Activated CD8-positive, alpha-beta memory T cell treated with anti-CD3 and anti-CD28 coated beads, Interleukin-2, amount 50 U/mL, for 24 hours (primary cell): ENCODE measurements at regions not wholly inside any gene's neighbourhood (a gene's known extent, or its start where the extent isn't known, plus 50 kb on each side); places are given as distances from the start of the nearest gene placed in this dataset.

Experiments
- DNase-seq: peaks from one replicate; pipeline ENCODE4 v3.0.0-alpha.2; 2020; ENCODE audit errors: extremely low read depth

- no peak for DNase-seq
Measured at GRCh38 chr6:14834851-14835530, 410.9 kb upstream of the JARID2 start.

- no peak for DNase-seq
Measured at GRCh38 chr6:14837435-14837834, 408.4 kb upstream of the JARID2 start.

DNA sequence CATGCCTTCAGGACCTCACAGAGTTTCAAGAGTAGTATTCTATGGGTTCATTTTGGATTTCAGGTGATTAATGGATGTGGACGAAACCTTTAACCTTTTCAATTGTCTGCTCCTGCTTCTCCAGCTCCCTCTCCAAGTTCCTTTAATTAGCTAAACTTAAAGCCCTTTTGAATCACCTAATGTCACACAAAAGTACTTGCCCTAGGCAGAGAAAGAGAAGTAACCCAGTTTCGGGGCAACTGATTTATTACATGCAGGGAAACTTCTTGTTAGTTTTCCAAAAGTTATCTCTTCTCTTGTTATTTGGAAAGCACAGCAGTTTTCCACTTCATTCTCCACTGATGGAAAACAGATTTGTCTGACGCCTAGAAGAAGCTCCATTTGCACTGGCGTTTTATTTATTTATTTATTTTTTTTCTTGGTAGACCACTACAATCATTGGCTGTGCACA is 407.7 kb upstream of the JARID2 start:
- DNase-seq: no peak

DNA sequence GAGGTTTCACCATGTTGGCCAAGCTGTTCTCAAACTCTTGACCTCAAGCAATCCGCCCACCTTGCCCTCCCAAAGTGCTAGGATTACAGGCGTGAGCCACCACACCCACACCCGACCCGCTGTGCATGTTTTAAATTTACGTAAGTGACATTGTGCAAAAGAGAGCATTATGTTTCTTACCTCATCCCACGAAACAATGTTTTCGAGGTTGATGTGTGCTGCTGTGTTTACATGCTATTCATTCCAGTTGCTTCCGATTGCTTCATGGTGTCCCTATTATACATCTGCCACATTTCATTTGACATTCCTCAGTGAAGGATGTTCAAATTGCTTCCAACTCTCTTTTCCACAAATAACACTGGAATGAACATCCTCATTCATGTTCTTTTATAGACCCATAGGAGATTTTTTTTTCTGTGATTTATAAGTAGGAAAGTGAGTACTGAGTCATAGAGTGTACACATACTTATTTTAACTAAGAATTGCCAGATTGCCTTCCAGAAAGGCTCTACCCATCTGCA is 403.9 kb upstream of the JARID2 start:
- no peak for DNase-seq

GRCh38 chr6:14844411-14844810 is 401.5 kb upstream of the JARID2 start:
- no peak for DNase-seq

- no peak for DNase-seq
Measured at GRCh38 chr6:14848019-14848418, 397.9 kb upstream of the JARID2 start.

DNA sequence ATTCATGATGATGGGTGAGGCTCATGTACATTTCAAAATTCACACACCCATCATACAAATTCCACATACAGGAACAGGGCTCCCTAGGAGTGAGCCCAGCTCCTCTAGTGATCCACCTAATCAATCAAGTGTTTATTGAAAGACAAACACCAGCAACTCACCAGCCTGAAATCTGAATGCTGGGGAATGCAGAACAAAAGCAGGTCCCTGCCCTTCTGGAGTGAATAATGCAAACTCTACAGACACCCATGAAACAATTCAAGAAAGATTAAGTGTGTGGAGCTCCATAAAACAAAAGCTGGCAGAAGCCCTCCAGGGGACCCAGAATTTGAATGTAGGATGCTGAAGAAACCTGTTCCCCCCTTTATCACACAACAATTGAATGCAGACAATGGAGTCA is 396.7 kb upstream of the JARID2 start:
- no peak for DNase-seq

DNA sequence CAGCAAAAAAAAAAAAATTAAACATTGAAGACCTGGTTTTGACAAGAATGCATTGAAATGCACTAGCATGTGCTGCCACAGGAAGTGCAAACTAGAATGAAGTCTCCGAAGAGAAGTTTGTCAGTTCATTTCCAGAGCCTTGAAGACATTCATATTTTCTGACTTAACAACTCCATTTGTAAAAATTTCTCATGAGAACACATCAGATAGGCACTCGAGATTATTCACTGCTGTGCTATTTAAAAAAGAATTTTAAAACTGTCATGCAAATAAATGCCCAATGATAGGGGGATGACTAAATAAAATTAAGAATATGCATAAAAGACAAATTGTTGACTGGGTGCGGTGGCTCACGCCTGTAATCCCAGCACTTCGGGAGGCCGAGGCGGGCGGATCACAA is 394.6 kb upstream of the JARID2 start:
- DNase-seq: no peak

GRCh38 chr6:14852375-14852774 is 393.5 kb upstream of the JARID2 start:
- no peak for DNase-seq

GRCh38 chr6:14856177-14856576 is 389.7 kb upstream of the JARID2 start:
- no peak for DNase-seq

GRCh38 chr6:14857001-14857400 is 388.9 kb upstream of the JARID2 start:
- DNase-seq: no peak

- DNase-seq: peak; percentile 62
Measured at GRCh38 chr6:14857501-14857900, 388.4 kb upstream of the JARID2 start.

DNA sequence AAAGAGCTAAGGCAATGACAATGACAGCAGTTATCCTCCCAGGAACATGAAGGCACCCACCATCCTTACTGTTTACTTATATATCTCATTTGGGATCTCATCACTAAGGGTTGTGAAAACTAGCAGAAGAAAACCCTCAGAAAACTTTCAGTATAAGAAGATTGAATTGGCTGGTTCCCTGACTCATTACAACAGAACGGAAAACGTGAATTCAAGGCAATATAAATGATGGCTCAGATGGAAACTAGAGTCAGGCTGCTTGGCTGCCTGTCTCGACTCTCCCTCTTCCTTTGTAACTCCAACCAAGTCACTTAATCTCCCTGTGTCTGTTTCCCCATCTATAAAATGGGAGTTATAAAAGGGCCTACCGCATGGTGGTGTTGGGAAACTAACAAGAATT is 387.1 kb upstream of the JARID2 start:
- no peak for DNase-seq

GRCh38 chr6:14860774-14861173 is 385.1 kb upstream of the JARID2 start:
- DNase-seq: no peak

DNA sequence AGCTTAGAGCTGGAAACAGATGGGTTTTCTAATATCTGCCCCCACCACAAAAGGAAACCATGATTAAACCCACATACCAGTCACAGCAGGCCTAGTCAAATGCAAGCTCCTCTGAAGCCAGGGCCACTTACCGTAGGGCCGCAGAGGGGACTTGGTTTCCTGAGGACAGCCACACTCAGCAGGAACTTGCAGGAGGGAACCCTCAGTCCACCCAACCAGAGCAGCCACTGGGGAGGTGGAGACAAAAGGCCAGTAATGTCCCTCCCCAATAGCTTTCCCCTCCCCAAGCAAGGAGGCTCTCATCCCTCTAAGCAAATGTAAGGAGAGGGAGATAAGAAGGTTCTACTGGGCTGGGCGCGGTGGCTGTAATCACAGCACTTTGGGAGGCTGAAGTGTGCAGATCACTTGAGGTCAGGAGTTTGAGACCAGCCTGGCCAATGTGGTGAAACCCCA is 384.4 kb upstream of the JARID2 start:
- no peak for DNase-seq

DNA sequence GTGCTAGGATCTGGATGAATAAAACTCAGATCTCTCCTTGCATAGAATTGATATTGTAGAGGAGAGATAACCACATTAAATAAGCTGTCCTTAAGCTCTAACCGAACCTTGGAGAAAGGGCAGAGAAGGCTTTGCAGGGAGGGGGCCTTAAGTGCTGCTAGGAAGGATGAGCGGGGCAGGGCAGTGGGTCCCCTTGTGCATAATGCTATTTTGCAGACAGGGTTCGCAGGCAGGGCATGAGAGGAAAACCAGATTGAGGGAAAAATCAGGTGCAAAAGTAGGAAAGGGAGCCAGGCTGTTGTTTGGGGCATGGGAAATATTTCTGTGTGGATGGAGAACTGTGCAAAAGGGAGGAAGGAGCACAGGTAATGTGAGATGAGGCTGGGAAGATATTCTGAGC is 383.0 kb upstream of the JARID2 start:
- DNase-seq: no peak

GRCh38 chr6:14863902-14864850 is 381.7 kb upstream of the JARID2 start:
- DNase-seq: no peak

DNA sequence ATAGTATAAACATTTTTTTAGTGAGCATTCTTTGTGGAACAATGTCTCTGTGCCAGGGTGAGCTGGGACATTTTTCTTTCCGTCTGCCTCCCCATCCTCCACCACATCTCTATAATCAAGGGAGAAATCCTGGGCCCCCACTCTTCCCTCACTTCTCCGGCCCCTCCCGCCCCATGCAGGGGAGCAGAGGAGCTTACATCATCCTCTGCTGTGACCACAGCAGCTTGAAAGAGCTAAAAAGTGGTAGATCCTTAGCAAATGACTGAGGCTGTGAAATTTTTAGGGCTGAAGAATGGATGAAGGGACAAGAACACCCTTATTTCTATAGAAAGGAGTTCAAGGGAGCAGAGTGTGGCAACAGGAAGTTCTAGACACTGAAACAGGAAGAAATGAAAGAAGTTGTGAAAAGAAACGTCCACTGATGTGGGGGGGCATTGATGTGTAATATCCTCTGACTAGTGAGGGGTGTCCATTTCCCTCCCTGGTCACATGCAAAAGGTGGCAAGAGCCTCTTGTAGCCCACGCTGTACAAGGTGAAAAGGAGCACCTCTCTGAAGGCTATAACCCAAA is 380.3 kb upstream of the JARID2 start:
- DNase-seq: no peak

GRCh38 chr6:14867802-14868201 is 378.1 kb upstream of the JARID2 start:
- no peak for DNase-seq

DNA sequence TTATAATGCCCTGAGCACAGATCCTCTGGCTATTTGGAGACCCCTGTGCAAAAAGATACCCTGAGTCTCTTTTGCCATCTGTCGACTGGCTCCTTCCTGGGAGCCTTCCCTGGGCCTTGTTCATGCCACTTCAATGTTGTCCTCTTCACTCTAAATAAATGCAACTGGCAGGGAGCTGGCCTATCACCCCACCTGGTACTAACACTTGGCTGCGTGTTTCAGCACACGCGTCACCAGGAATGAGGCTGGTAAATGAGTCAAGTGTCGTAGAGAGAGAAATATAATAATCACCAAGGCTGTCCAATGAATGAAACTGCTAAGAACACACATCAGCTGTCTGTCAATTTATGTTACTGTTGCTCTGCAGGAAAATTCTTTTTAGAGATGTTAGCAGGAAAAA is 374.6 kb upstream of the JARID2 start:
- DNase-seq: no peak

- DNase-seq: no peak
Measured at GRCh38 chr6:14873101-14873500, 372.8 kb upstream of the JARID2 start.

- DNase-seq: no peak
Measured at GRCh38 chr6:14873781-14874441, 372.0 kb upstream of the JARID2 start.
